ENCODE measurements at regions not wholly inside any gene's neighbourhood (a gene's known extent, or its start where the extent isn't known, plus 50 kb on each side); places are given as distances from the start of the nearest gene placed in this dataset.

DNA sequence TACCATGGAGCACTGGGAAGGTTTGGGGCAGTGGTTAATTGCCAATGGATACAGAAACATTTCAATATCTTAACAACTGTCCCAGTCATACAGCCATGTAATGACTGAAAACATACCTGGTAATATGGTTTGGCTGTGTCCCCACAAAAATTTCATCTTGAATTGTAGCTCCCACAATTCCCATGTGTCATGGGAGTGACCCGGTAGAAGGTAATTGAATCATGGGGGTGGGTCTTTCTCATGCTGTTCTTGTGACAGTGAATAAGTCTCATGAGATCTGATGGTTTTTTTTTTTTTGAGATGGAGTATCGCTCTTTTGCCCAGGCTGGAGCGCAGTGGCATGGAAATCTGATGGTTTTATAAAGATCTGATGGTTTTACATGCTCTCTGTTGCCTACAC lies 284.4 kb downstream of the TCF7L2 start:
- Mint-ChIP-seq H3K27me3 (ENCODE audit: low read depth in 3 of 3) (peaks cover 0 to 1% (median 0%) of the 10 kb centered on the region in 3 donors), H3K9me3 (peaks cover 0 to 2% (median 0%) of the 10 kb centered on the region in 7 donors), H3K27ac (no peak overlapping the region), H3K36me3 (no peaks in the 10 kb centered on the region), H3K4me3 (no peak overlapping the region), H3K4me1 (peaks cover 30% of the 10 kb centered on the region)
- H3K79me2 ChIP-seq (ENCODE audit: insufficient read depth, low read length), result no peaks in the 10 kb centered on the region
- intact Hi-C loops (cut with micrococcal nuclease), result loop anchor here in 1 of 2 donors (10.0 kb wide), 1 partner anchor 150 kb away; no protein-coding TSS in a partner anchor
- no peak overlapping the region for H3K4me3 ChIP-seq (replicated peaks in 1 of 3; ENCODE audit: low read depth in 2 of 3, low read length in 3 of 3)
- TF ChIP-seq, protein P1, sequence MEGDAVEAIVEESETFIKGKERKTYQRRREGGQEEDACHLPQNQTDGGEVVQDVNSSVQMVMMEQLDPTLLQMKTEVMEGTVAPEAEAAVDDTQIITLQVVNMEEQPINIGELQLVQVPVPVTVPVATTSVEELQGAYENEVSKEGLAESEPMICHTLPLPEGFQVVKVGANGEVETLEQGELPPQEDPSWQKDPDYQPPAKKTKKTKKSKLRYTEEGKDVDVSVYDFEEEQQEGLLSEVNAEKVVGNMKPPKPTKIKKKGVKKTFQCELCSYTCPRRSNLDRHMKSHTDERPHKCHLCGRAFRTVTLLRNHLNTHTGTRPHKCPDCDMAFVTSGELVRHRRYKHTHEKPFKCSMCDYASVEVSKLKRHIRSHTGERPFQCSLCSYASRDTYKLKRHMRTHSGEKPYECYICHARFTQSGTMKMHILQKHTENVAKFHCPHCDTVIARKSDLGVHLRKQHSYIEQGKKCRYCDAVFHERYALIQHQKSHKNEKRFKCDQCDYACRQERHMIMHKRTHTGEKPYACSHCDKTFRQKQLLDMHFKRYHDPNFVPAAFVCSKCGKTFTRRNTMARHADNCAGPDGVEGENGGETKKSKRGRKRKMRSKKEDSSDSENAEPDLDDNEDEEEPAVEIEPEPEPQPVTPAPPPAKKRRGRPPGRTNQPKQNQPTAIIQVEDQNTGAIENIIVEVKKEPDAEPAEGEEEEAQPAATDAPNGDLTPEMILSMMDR (IDR thresholded peaks at IDR 0.05), result no peak
- no peak for DNase-seq
- no peaks in the 10 kb centered on the region for H4K20me1 ChIP-seq (ENCODE audit: insufficient read depth, low read length)
- no peak overlapping the region for H3K4me2 ChIP-seq (replicated peaks; ENCODE audit: extremely low read depth, low read length, poor library complexity, severe bottlenecking)
- H3K36me3 ChIP-seq (replicated peaks in 1 of 2; ENCODE audit: control insufficient read depth in 1 of 2, insufficient read depth in 2 of 2, low read length in 2 of 2), result no peaks in the 10 kb centered on the region
- no peak overlapping the region for H2AFZ ChIP-seq (ENCODE audit: insufficient read depth, low read depth, low read length, poor library complexity, severe bottlenecking)
- H3K4me1 ChIP-seq (ENCODE audit: control insufficient read depth in 1 of 2, insufficient read depth in 2 of 2, low read length in 2 of 2), result peaks cover 22 to 37% of the 10 kb centered on the region in 2 donors
- no peak overlapping the region for H3K9ac ChIP-seq (ENCODE audit: insufficient read depth, low read length, poor library complexity, severe bottlenecking)
- WGBS (ENCODE audit: insufficient coverage), result 100% methylated on average over 1 of the region's 3 CpGs
- H3K27ac ChIP-seq (ENCODE audit: low read depth in 1 of 2, low read length in 2 of 2), result no peak overlapping the region
- no peaks in the 10 kb centered on the region for H3K27me3 ChIP-seq (ENCODE audit: control insufficient read depth in 2 of 2, insufficient read depth in 2 of 2, low read length in 2 of 2)
- no peaks in the 10 kb centered on the region for H3K9me3 ChIP-seq (replicated peaks in 1 of 2; ENCODE audit: control insufficient read depth in 1 of 2, insufficient read depth in 1 of 2, low read length in 2 of 2)

GRCh38 chr10:113235508-113235907 lies 285.5 kb downstream of the TCF7L2 start:
- peak overlapping the region in 1 of 2 donors; percentile 9 for H3K4me3 Mint-ChIP-seq

More at GRCh38 chr10:113235508-113235907, 285.5 kb downstream of the TCF7L2 start:
- no peaks in the 10 kb centered on the region for H3K36me3 ChIP-seq (replicated peaks in 1 of 2; ENCODE audit: control insufficient read depth in 1 of 2, insufficient read depth in 2 of 2, low read length in 2 of 2)
- TF ChIP-seq, protein P1 (IDR thresholded peaks at IDR 0.05), result no peak
- Mint-ChIP-seq H3K9me3 (peaks cover 0 to 2% (median 0%) of the 10 kb centered on the region in 7 donors), H3K36me3 (no peaks in the 10 kb centered on the region), H3K27ac (peak overlapping the region; percentile 15 to 79 (median 56)), H3K4me1 (peaks cover 39% of the 10 kb centered on the region), H3K27me3 (ENCODE audit: low read depth in 3 of 3) (peaks cover 0 to 3% (median 1%) of the 10 kb centered on the region in 3 donors)
- no peaks in the 10 kb centered on the region for H4K20me1 ChIP-seq (ENCODE audit: insufficient read depth, low read length)
- H2AFZ ChIP-seq (ENCODE audit: insufficient read depth, low read depth, low read length, poor library complexity, severe bottlenecking), result peak overlapping the region; percentile 32
- no peak overlapping the region for H3K9ac ChIP-seq (ENCODE audit: insufficient read depth, low read length, poor library complexity, severe bottlenecking)
- peak overlapping the region in 1 of 2 donors; percentile 2 for H3K27ac ChIP-seq (ENCODE audit: low read depth in 1 of 2, low read length in 2 of 2)
- H3K27me3 ChIP-seq (ENCODE audit: control insufficient read depth in 2 of 2, insufficient read depth in 2 of 2, low read length in 2 of 2), result no peaks in the 10 kb centered on the region
- peaks cover 29 to 44% of the 10 kb centered on the region in 2 donors for H3K4me1 ChIP-seq (ENCODE audit: control insufficient read depth in 1 of 2, insufficient read depth in 2 of 2, low read length in 2 of 2)
- peak overlapping the region; percentile 14 for H3K4me2 ChIP-seq (replicated peaks; ENCODE audit: extremely low read depth, low read length, poor library complexity, severe bottlenecking)
- DNase-seq, result peak; percentile 30 to 45 (median 42)
- H3K9me3 ChIP-seq (replicated peaks in 1 of 2; ENCODE audit: control insufficient read depth in 1 of 2, insufficient read depth in 1 of 2, low read length in 2 of 2), result no peaks in the 10 kb centered on the region
- H3K79me2 ChIP-seq (ENCODE audit: insufficient read depth, low read length), result no peaks in the 10 kb centered on the region
- whole genome bisulfite sequencing (ENCODE audit: insufficient coverage), result 40% methylated on average over 2 of the region's 4 CpGs
- peak overlapping the region in 1 of 3 experiments; percentile 7 for H3K4me3 ChIP-seq (replicated peaks in 1 of 3; ENCODE audit: low read depth in 2 of 3, low read length in 3 of 3)
- intact Hi-C loops (cut with micrococcal nuclease), result loop anchor here in 1 of 2 donors (10.0 kb wide), 1 partner anchor 149 kb away; no protein-coding TSS in a partner anchor

Measured in CD14-positive monocyte (primary cell).